Caco-2 (cell line): ENCODE measurements at regions not wholly inside any gene's neighbourhood (a gene's known extent, or its start where the extent isn't known, plus 50 kb on each side); places are given as distances from the start of the nearest gene placed in this dataset.

ENCODE experiments used
- BruUV-seq: library from RNA; stranded (reverse); fragments of 400-500 nt; replicated peaks from 2 replicates; lab custom pipeline; 2021; lab: Mats Ljungman, UMichigan
- CTCF ChIA-PET: fragments of 300-600 bp; sonication (Branson Sonifier 250); formaldehyde crosslinking; loops from one replicate; lab custom pipeline; 2022; ENCODE audit warnings: antibody characterized with exemption; lab: Charles Lee
- POLR2A ChIA-PET: fragments of 300-600 bp; sonication (Branson Sonifier 250); formaldehyde crosslinking; loops from one replicate; lab custom pipeline; 2022; ENCODE audit warnings: antibody characterized with exemption; lab: Charles Lee
- DNase-seq, 2 experiments: peaks; one replicate each; pipeline versions ENCODE4 v3.0.0 to v3.0.0-alpha.2; 2020 to 2022
- H3K27me3 ChIP-seq: replicated peaks from 2 replicates; pipeline ENCODE4 v1.6.0; 2011; ENCODE audit warnings: low read length; ENCODE audit not compliant: control insufficient read depth, insufficient read depth
- H3K36me3 ChIP-seq: 2 replicates; pipeline ENCODE4 v1.5.1; 2011; ENCODE audit warnings: low read length; ENCODE audit not compliant: control insufficient read depth, insufficient read depth
- H3K4me1 ChIP-seq: fragments of 250-450 bp; sonication (Bioruptor Pico); 2 replicates; pipeline ENCODE4 v1.5.1; 2020; ENCODE audit warnings: mild to moderate bottlenecking
- H3K4me3 ChIP-seq: 2 replicates; pipeline ENCODE4 v1.5.1; 2011; ENCODE audit warnings: low read depth, mild to moderate bottlenecking, control low read depth, low read length
- H3K9me3 ChIP-seq: fragments of 250-450 bp; sonication (Bioruptor Pico); 2 replicates; pipeline ENCODE4 v1.5.1; 2020; ENCODE audit warnings: mild to moderate bottlenecking, moderate library complexity
- H3K27ac Mint-ChIP-seq: one replicate; pipeline ENCODE4 v1.8.0; 2022; ENCODE audit warnings: mixed read lengths; ENCODE audit not compliant: unreplicated experiment
- H3K27me3 Mint-ChIP-seq: one replicate; pipeline ENCODE4 v1.8.0; 2022; ENCODE audit warnings: mixed read lengths; ENCODE audit not compliant: insufficient read depth, unreplicated experiment
- H3K36me3 Mint-ChIP-seq: one replicate; pipeline ENCODE4 v1.8.0; 2022; ENCODE audit warnings: mild to moderate bottlenecking, mixed read lengths; ENCODE audit not compliant: insufficient read depth, unreplicated experiment
- H3K4me1 Mint-ChIP-seq: one replicate; pipeline ENCODE4 v1.8.0; 2022; ENCODE audit warnings: low read depth, mixed read lengths; ENCODE audit not compliant: unreplicated experiment
- H3K4me3 Mint-ChIP-seq: one replicate; pipeline ENCODE4 v1.8.0; 2022; ENCODE audit warnings: mild to moderate bottlenecking, moderate library complexity, mixed read lengths; ENCODE audit not compliant: unreplicated experiment
- H3K9me3 Mint-ChIP-seq: one replicate; pipeline ENCODE4 v1.8.0; 2022; ENCODE audit warnings: mixed read lengths; ENCODE audit not compliant: unreplicated experiment
- CTCF ChIP-seq, 2 experiments: fragments of 200-600 bp in 1 of 2; IDR thresholded peaks; 1 replicate in 1 of 2; 2 replicates in 1 of 2; pipeline versions ENCODE4 v1.5.1 to v1.8.0; 2011 to 2022; ENCODE audit warnings: antibody characterized with exemption in 1 of 2, control low read depth in 1 of 2, inconsistent platforms in 1 of 2, low read depth in 1 of 2, low read length in 1 of 2, mild to moderate bottlenecking in 1 of 2, moderate library complexity in 1 of 2; ENCODE audit not compliant: insufficient read depth in 1 of 2, severe bottlenecking in 1 of 2, unreplicated experiment in 1 of 2
- intact Hi-C: fragments of 100-400 bp; cut with micrococcal nuclease; formaldehyde crosslinking; loops from one replicate; pipeline ENCODE4 v1.10.0; 2022; ENCODE audit not compliant: unreplicated experiment

- Mint-ChIP-seq H3K4me1 (no peaks in the 10 kb centered on the region), H3K27me3 (no peaks in the 10 kb centered on the region), H3K9me3 (no peaks in the 10 kb centered on the region), H3K4me3 (no peak overlapping the region), H3K36me3 (no peaks in the 10 kb centered on the region), H3K27ac (no peak overlapping the region)
- ChIA-PET POLR2A (no interaction called here), CTCF (no interaction called here)
- Histone ChIP-seq H3K4me1 (no peaks in the 10 kb centered on the region), H3K36me3 (no peaks in the 10 kb centered on the region), H3K27me3 (no peaks in the 10 kb centered on the region), H3K4me3 (no peak overlapping the region), H3K9me3 (no peaks in the 10 kb centered on the region)
- DNase-seq: no peak
- no TSS peak for BruUV-seq
- no peak for TF ChIP-seq CTCF (IDR thresholded peaks at IDR 0.05; ENCODE audit: insufficient read depth in 1 of 2, low read depth in 1 of 2, low read length in 1 of 2, severe bottlenecking in 1 of 2, unreplicated experiment in 1 of 2)
- intact Hi-C loops: no loop called here
Observed at GRCh38 chr2:240213226-240213475, 72.7 kb upstream of the OTOS start.

GRCh38 chr2:240213476-240214421 is 73.3 kb upstream of the OTOS start:
- no peaks in the 10 kb centered on the region for H3K27me3 Mint-ChIP-seq
- BruUV-seq: no TSS peak
- no peaks in the 10 kb centered on the region for H3K4me1 Mint-ChIP-seq
- Histone ChIP-seq H3K4me1 (no peaks in the 10 kb centered on the region), H3K9me3 (no peaks in the 10 kb centered on the region), H3K27me3 (no peaks in the 10 kb centered on the region), H3K4me3 (no peak overlapping the region), H3K36me3 (no peaks in the 10 kb centered on the region)
- H3K36me3 Mint-ChIP-seq: no peaks in the 10 kb centered on the region
- DNase-seq: no peak
- no peak overlapping the region for H3K27ac Mint-ChIP-seq
- no peak overlapping the region for H3K4me3 Mint-ChIP-seq
- intact Hi-C loops: no loop called here
- ChIA-PET POLR2A (no interaction called here), CTCF (interaction anchor here (0.5 kb wide), 1 partner anchor 20 kb away, joined by 10 read pairs; no protein-coding TSS in a partner anchor)
- TF ChIP-seq CTCF (IDR thresholded peaks at IDR 0.05; ENCODE audit: insufficient read depth in 1 of 2, low read depth in 1 of 2, low read length in 1 of 2, severe bottlenecking in 1 of 2, unreplicated experiment in 1 of 2): no peak
- no peaks in the 10 kb centered on the region for H3K9me3 Mint-ChIP-seq

- no peaks in the 10 kb centered on the region for H3K27me3 ChIP-seq
- Mint-ChIP-seq H3K4me1 (peaks cover 4% of the 10 kb centered on the region), H3K4me3 (no peak overlapping the region), H3K27ac (no peak overlapping the region), H3K36me3 (no peaks in the 10 kb centered on the region), H3K9me3 (no peaks in the 10 kb centered on the region), H3K27me3 (no peaks in the 10 kb centered on the region)
- no peaks in the 10 kb centered on the region for H3K9me3 ChIP-seq
- no TSS peak for BruUV-seq
- H3K4me3 ChIP-seq: no peak overlapping the region
- CTCF ChIA-PET: no interaction called here
- intact Hi-C loops: no loop called here
- no peaks in the 10 kb centered on the region for H3K36me3 ChIP-seq
- no peak for TF ChIP-seq CTCF (IDR thresholded peaks at IDR 0.05; ENCODE audit: insufficient read depth in 1 of 2, low read depth in 1 of 2, low read length in 1 of 2, severe bottlenecking in 1 of 2, unreplicated experiment in 1 of 2)
- no peak for DNase-seq
- no peaks in the 10 kb centered on the region for H3K4me1 ChIP-seq
- POLR2A ChIA-PET: no interaction called here
Observed at GRCh38 chr2:240214790-240215675, 74.6 kb upstream of the OTOS start.
